ENCODE measurements at regions not wholly inside any gene's neighbourhood (a gene's known extent, or its start where the extent isn't known, plus 50 kb on each side); places are given as distances from the start of the nearest gene placed in this dataset.

- TF ChIP-seq GATA2 (IDR thresholded peaks at IDR 0.05; ENCODE audit: low read depth, low read length) (no peak), GATA3 (IDR thresholded peaks at IDR 0.05; ENCODE audit: low read depth, low read length) (no peak)
Observed at GRCh38 chr4:159941076-159941475, 838.2 kb downstream of the RAPGEF2 start.
